ENCODE measurements at regions not wholly inside any gene's neighbourhood (a gene's known extent, or its start where the extent isn't known, plus 50 kb on each side); places are given as distances from the start of the nearest gene placed in this dataset.

DNA sequence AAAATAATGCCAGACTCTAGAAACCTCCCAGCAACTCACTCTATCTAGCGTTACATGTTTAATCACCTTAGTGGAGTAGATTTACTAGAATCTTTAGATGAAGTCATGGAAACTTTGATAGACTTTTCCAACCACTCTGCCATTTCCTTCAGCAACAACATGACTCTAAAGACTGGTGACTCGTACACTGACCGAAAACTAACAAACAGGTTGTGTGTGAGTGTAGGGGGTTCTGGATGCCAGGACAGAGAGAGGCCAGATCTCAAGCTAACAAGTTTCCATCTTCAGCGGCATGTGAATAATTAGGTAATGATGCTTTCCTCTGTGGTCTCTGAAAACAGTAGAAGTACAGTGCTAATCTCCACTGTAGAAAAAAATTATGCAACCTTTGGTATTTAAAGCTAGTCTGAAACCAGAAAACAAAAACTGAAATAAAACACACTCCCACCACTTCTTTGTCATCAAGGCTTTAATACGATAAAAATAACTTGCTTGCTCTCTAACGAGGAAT lies 286.4 kb downstream of the PRDM5 start:
- no peaks in the 10 kb centered on the region; the same call in 1 of the 2 replicates for H3K4me1 ChIP-seq (ENCODE audit: insufficient read depth, low read length)
- H3K9ac ChIP-seq (ENCODE audit: low read depth, low read length) = no peak overlapping the region
- H3K36me3 ChIP-seq (ENCODE audit: insufficient read depth, low read length) = no peaks in the 10 kb centered on the region
- H3K27me3 ChIP-seq (ENCODE audit: insufficient read depth, low read length) = no peaks in the 10 kb centered on the region
- H3K4me3 ChIP-seq (ENCODE audit: low read length) = no peak overlapping the region
- whole genome bisulfite sequencing = 95% methylated on average over 5 of the region's 6 CpGs
- H3K9me3 ChIP-seq (ENCODE audit: insufficient read depth, low read depth, low read length) = no peaks in the 10 kb centered on the region
- H3K27ac ChIP-seq (ENCODE audit: low read depth, low read length) = no peak overlapping the region

DNA sequence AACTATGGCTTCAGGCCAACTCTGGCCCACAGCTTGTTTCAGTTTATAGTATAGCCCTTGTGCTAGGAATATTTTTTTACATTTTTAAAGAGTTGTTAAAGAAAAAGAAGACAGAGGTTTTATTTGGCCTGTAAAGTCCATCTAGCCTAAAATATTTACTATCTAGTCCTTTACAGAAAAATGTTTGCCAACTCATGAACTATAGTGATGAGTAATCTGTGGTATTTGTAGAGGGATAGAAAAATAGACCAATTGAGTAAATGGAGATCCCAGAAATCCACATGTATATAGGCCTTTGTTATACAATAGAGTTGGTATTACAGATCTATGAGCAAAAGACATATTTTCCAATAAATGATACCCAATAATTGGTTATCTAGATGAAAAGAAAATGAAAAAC lies 288.7 kb downstream of the PRDM5 start:
- Histone ChIP-seq H3K27ac (ENCODE audit: low read depth, low read length) (no peak overlapping the region), H3K27me3 (ENCODE audit: insufficient read depth, low read length) (no peaks in the 10 kb centered on the region), H3K9me3 (ENCODE audit: insufficient read depth, low read depth, low read length) (no peaks in the 10 kb centered on the region)

DNA sequence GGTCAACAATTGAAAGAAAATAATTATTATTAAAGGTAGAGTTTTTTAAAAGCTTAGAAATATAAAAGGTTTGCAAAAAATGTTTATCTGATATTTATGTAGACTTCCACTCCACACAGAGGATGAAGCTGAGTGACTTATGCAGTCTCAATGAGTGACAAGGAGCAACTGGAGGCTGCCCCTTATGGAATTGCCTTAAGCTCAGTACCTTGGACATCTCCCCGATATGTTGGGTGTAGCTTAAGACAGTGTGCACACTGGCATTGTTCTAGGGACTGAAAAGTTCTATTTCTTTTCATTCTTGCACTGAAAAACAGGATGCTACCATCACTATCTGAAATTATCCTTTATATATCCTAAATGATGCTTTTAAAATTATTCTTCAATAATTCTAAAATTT lies 292.1 kb downstream of the PRDM5 start:
- no peaks in the 10 kb centered on the region for H3K36me3 ChIP-seq (ENCODE audit: insufficient read depth, low read length)
- no peaks in the 10 kb centered on the region for H3K9me3 ChIP-seq (ENCODE audit: insufficient read depth, low read depth, low read length)
- 100% methylated on average over 1 of the region's 1 CpG for WGBS

More for the DNA sequence above, 288.7 kb downstream of the PRDM5 start:
- H3K4me3 ChIP-seq (ENCODE audit: low read length) = no peak overlapping the region
- H3K9ac ChIP-seq (ENCODE audit: low read depth, low read length) = no peak overlapping the region
- no peaks in the 10 kb centered on the region; the same call in 1 of the 2 replicates for H3K4me1 ChIP-seq (ENCODE audit: insufficient read depth, low read length)
- no peaks in the 10 kb centered on the region for H3K36me3 ChIP-seq (ENCODE audit: insufficient read depth, low read length)

DNA sequence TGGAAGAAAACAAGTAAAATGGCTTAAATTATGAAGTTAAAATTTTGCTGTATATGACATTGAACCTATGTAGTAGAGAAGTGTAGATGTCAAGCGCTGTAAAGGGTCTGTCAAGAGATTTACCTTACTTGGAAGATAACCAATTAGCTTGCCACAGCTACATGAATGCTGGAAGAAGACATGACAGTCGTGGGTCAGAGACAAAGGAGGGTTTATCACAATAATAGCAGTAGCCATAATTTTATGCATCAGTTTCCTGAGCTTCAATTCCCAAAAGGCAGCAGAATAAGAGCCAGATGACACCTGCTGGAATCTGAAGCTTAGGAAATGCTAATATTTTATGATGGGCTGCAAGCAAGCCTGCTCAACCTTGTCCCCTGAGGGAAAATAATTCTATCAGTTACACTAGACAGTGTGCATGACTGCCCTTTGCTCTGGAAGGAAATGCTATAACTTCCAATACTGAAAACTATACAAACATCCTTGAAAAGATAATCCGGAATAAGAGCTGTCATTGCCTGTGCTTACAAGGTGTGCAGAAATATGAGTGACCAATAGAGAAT lies 292.9 kb downstream of the PRDM5 start:
- 69% methylated on average over 3 of the region's 3 CpGs for WGBS
- H3K36me3 ChIP-seq (ENCODE audit: insufficient read depth, low read length) = no peaks in the 10 kb centered on the region
- no peaks in the 10 kb centered on the region for H3K27me3 ChIP-seq (ENCODE audit: insufficient read depth, low read length)
- no peaks in the 10 kb centered on the region for H3K9me3 ChIP-seq (ENCODE audit: insufficient read depth, low read depth, low read length)
- H3K9ac ChIP-seq (ENCODE audit: low read depth, low read length) = no peak overlapping the region
- H3K27ac ChIP-seq (ENCODE audit: low read depth, low read length) = no peak overlapping the region
- no peak overlapping the region for H3K4me3 ChIP-seq (ENCODE audit: low read length)
- no peaks in the 10 kb centered on the region for H3K4me1 ChIP-seq (ENCODE audit: insufficient read depth, low read length)

More for the DNA sequence above, 292.1 kb downstream of the PRDM5 start:
- H3K4me1 ChIP-seq (ENCODE audit: insufficient read depth, low read length) = no peaks in the 10 kb centered on the region
- no peak overlapping the region for H3K4me3 ChIP-seq (ENCODE audit: low read length)
- no peaks in the 10 kb centered on the region for H3K27me3 ChIP-seq (ENCODE audit: insufficient read depth, low read length)
- H3K27ac ChIP-seq (ENCODE audit: low read depth, low read length) = no peak overlapping the region
- H3K9ac ChIP-seq (ENCODE audit: low read depth, low read length) = no peak overlapping the region

DNA sequence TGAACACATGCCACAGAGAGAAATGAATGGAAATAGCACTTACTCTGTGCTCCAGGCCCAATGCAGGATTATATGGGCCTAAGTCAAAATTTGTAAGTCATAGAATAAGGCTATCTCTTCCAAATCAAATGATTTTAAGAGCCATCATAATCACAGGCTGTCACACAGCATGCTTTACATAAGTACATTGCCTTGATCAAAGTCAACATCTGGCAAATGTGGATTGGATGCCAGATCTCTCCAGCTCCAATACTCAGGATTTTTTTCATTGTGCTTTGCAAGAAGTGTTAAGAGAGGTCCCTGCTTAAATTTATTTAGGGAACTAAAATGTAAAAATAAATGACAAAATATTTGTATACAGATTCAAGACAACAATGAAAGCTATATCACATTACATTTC lies 299.9 kb downstream of the PRDM5 start:
- Histone ChIP-seq H3K36me3 (ENCODE audit: insufficient read depth, low read length) (no peaks in the 10 kb centered on the region), H3K9me3 (ENCODE audit: insufficient read depth, low read depth, low read length) (no peaks in the 10 kb centered on the region), H3K27me3 (ENCODE audit: insufficient read depth, low read length) (no peaks in the 10 kb centered on the region), H3K27ac (ENCODE audit: low read depth, low read length) (no peak overlapping the region), H3K4me1 (ENCODE audit: insufficient read depth, low read length) (no peaks in the 10 kb centered on the region), H3K9ac (ENCODE audit: low read depth, low read length) (no peak overlapping the region), H3K4me3 (ENCODE audit: low read length) (no peak overlapping the region)

DNA sequence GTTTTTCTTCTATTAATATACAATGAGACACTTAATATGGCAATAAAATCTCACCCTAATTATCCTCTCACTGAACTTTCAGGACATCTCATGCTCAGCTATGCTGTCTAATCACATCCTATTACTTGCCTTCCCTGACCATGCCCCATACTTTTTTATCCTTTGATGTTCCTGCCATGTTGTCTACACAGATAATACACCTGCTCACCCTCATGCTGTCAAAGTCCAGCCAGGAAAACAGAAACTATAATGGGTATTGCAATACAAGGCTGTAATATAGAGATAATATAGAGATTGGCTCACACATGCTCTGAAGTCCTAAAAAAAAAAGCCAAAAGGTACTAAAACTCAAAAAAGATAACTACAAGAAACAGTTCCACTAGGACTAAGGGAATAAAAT lies 305.4 kb downstream of the PRDM5 start:
- H3K9ac ChIP-seq (ENCODE audit: low read depth, low read length) = no peak overlapping the region
- no peaks in the 10 kb centered on the region for H3K4me1 ChIP-seq (ENCODE audit: insufficient read depth, low read length)
- no peak overlapping the region for H3K4me3 ChIP-seq (ENCODE audit: low read length)
- no peak overlapping the region for H3K27ac ChIP-seq (ENCODE audit: low read depth, low read length)
- no peaks in the 10 kb centered on the region for H3K36me3 ChIP-seq (ENCODE audit: insufficient read depth, low read length)
- H3K27me3 ChIP-seq (ENCODE audit: insufficient read depth, low read length) = no peaks in the 10 kb centered on the region
- no peaks in the 10 kb centered on the region for H3K9me3 ChIP-seq (ENCODE audit: insufficient read depth, low read depth, low read length)

DNA sequence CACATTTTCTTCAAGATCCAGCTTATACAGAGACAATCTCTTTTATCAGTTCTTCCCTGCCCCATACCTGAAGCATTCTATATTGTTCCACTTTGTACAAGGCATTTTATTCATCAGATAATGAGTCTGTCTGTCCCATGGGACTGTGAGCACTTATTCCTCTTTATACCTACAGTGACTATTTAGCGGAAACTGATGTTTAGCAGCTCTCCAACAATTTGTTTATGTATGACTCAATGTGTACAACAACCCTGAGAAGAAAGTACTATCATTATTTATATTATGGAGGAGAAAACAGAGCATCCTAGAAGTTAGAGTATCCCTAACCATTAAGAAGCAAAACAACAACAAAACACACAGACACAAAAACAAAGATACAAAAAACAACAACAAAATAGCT lies 306.5 kb downstream of the PRDM5 start:
- Histone ChIP-seq H3K36me3 (ENCODE audit: insufficient read depth, low read length) (no peaks in the 10 kb centered on the region), H3K27me3 (ENCODE audit: insufficient read depth, low read length) (no peaks in the 10 kb centered on the region), H3K4me3 (ENCODE audit: low read length) (no peak overlapping the region), H3K27ac (ENCODE audit: low read depth, low read length) (no peak overlapping the region), H3K9ac (ENCODE audit: low read depth, low read length) (no peak overlapping the region), H3K9me3 (ENCODE audit: insufficient read depth, low read depth, low read length) (no peaks in the 10 kb centered on the region), H3K4me1 (ENCODE audit: insufficient read depth, low read length) (no peaks in the 10 kb centered on the region)
- 100% methylated on average over 1 of the region's 1 CpG for WGBS

DNA sequence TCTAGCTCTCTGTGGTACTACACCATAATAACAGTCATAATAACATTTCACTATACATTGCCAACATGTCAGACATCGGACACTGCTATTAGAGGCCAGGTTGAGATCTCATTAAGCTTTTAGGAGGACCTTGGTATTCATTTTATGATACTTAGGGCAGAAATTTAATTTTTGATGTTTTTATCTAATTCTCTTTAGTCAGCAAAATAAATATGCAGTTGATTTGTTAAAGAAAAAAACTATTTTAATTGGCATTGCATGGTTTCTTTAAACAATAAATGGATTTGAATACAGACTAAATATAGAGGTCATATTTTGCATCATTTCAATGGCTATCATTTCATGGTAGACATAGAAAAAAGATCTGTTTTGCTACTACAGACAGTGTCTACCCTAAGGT lies 308.7 kb downstream of the PRDM5 start:
- H3K4me1 ChIP-seq (ENCODE audit: insufficient read depth, low read length) = no peaks in the 10 kb centered on the region
- H3K27me3 ChIP-seq (ENCODE audit: insufficient read depth, low read length) = no peaks in the 10 kb centered on the region
- H3K27ac ChIP-seq (ENCODE audit: low read depth, low read length) = no peak overlapping the region
- H3K4me3 ChIP-seq (ENCODE audit: low read length) = no peak overlapping the region
- WGBS = 83% methylated on average over 1 of the region's 1 CpG
- H3K9ac ChIP-seq (ENCODE audit: low read depth, low read length) = no peak overlapping the region
- H3K36me3 ChIP-seq (ENCODE audit: insufficient read depth, low read length) = no peaks in the 10 kb centered on the region
- H3K9me3 ChIP-seq (ENCODE audit: insufficient read depth, low read depth, low read length) = no peaks in the 10 kb centered on the region

DNA sequence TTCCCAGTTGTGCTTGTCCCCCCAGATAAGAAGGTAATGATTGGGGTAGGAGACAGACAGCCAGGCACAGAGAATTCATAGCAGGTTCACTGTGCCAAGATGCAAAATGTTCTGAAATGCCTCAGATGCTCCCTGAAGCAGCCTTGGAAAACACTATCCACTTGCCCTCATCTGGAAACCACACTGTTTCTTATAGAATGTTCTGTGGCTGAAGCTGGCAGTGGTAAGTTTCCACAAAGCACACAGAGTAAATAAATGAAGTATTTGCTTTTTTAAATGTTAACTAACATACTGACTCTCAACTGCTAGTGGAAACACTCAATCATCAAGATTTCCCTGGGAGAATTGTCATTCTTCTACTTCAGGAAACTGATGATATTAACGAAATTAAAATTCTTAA lies 311.4 kb downstream of the PRDM5 start:
- Histone ChIP-seq H3K27ac (ENCODE audit: low read depth, low read length) (no peak overlapping the region), H3K4me3 (ENCODE audit: low read length) (no peak overlapping the region), H3K9me3 (ENCODE audit: insufficient read depth, low read depth, low read length) (peaks cover 5% of the 10 kb centered on the region), H3K27me3 (ENCODE audit: insufficient read depth, low read length) (no peaks in the 10 kb centered on the region), H3K4me1 (ENCODE audit: insufficient read depth, low read length) (no peaks in the 10 kb centered on the region), H3K9ac (ENCODE audit: low read depth, low read length) (no peak overlapping the region), H3K36me3 (ENCODE audit: insufficient read depth, low read length) (no peaks in the 10 kb centered on the region)
- 100% methylated on average over 1 of the region's 1 CpG for WGBS

DNA sequence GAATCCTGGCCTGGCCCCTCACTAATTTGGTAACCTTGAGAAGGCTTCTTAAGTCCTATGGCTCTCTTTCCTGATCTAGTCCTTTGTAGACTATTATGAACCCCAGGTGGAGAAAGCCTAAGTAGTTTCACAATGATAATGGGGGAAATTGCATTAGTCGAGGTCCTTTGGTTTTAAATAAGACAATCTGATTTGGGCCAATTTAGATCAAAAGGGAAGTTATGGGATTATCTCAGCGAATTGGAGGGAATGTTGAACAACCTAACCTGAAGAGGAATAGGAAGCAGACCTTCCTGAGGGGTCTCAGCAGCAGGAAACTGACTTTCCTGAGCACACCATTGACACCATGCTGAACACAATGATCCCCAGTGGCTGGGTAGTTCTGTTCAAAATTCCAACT lies 331.5 kb downstream of the PRDM5 start:
- Histone ChIP-seq H3K27ac (ENCODE audit: low read depth, low read length) (no peak overlapping the region), H3K27me3 (ENCODE audit: insufficient read depth, low read length) (no peaks in the 10 kb centered on the region), H3K9me3 (ENCODE audit: insufficient read depth, low read depth, low read length) (no peaks in the 10 kb centered on the region), H3K4me1 (ENCODE audit: insufficient read depth, low read length) (no peaks in the 10 kb centered on the region), H3K36me3 (ENCODE audit: insufficient read depth, low read length) (no peaks in the 10 kb centered on the region), H3K9ac (ENCODE audit: low read depth, low read length) (no peak overlapping the region), H3K4me3 (ENCODE audit: low read length) (no peak overlapping the region)
- WGBS = 94% methylated on average over 2 of the region's 2 CpGs

DNA sequence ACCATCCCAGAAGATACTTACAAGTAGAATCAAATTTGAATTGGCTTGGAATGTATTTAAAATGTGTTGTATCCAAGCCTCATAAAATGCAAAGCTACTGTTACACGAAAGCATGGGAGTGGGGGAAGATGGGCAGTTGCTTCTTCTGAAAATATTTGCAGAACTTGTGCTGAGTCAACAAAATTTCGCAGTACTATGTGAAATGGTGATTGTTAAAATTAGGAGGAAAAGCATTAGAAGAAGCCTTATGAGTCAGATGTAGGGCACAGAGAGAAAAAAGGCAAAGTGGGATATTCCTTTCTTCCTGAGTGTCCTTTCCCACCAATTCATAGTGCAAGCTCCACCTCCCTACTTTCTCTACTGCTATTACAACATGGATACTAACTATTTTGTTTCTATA lies 332.7 kb downstream of the PRDM5 start:
- no peak overlapping the region for H3K4me3 ChIP-seq (ENCODE audit: low read length)
- no peaks in the 10 kb centered on the region for H3K4me1 ChIP-seq (ENCODE audit: insufficient read depth, low read length)
- H3K36me3 ChIP-seq (ENCODE audit: insufficient read depth, low read length) = no peaks in the 10 kb centered on the region
- no peaks in the 10 kb centered on the region for H3K27me3 ChIP-seq (ENCODE audit: insufficient read depth, low read length)
- H3K9ac ChIP-seq (ENCODE audit: low read depth, low read length) = no peak overlapping the region
- 89% methylated on average over 2 of the region's 2 CpGs for WGBS
- H3K27ac ChIP-seq (ENCODE audit: low read depth, low read length) = no peak overlapping the region
- no peaks in the 10 kb centered on the region for H3K9me3 ChIP-seq (ENCODE audit: insufficient read depth, low read depth, low read length)

DNA sequence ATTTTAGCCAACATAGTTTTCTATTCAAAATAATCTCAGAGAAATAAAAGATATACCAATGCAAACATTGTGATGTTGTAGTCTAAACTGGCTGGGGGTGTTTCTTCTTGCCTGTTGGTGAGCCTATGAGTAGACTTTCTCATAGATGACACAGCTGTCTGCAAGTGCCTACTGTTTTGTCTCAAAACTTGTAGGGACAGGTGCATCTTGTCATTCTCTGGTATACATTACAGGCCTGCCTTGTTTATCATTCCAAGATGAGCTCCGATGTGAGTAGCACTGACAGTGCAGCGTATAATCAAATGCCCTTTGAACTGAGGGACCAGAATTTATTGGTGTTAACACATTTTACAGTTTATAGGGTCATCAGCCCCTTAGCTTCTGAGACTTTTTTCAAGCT lies 353.8 kb downstream of the PRDM5 start:
- no peaks in the 10 kb centered on the region for H3K4me1 ChIP-seq (ENCODE audit: insufficient read depth, low read length)
- H3K9ac ChIP-seq (ENCODE audit: low read depth, low read length) = no peak overlapping the region
- no peaks in the 10 kb centered on the region for H3K27me3 ChIP-seq (ENCODE audit: insufficient read depth, low read length)
- 97% methylated on average over 2 of the region's 2 CpGs for WGBS
- no peak overlapping the region for H3K27ac ChIP-seq (ENCODE audit: low read depth, low read length)
- no peaks in the 10 kb centered on the region for H3K9me3 ChIP-seq (ENCODE audit: insufficient read depth, low read depth, low read length)
- H3K4me3 ChIP-seq (ENCODE audit: low read length) = no peak overlapping the region
- H3K36me3 ChIP-seq (ENCODE audit: insufficient read depth, low read length) = no peaks in the 10 kb centered on the region

All from HUES64 (cell line).